GM21447 (cell line): ENCODE measurements at regions not wholly inside any gene's neighbourhood (a gene's known extent, or its start where the extent isn't known, plus 50 kb on each side); places are given as distances from the start of the nearest gene placed in this dataset.
"Not testable (repeated sequence)": the region's sequence is repeated elsewhere in the genome, so short reads cannot be mapped to it uniquely, and the experiment has no call there.

Experiments used
- ATAC-seq: cut with Tn5 transposase; IDR thresholded peaks from one replicate; pipeline ENCODE4 v1.9.1; 2021; ENCODE audit not compliant: unreplicated experiment

- ATAC-seq: no peak
These were observed 395.8 kb downstream of the RAB38 start for GRCh38 chr11:87779276-87780067.

GRCh38 chr11:87778357-87778756 lies 396.9 kb downstream of the RAB38 start:
- no peak for ATAC-seq

DNA sequence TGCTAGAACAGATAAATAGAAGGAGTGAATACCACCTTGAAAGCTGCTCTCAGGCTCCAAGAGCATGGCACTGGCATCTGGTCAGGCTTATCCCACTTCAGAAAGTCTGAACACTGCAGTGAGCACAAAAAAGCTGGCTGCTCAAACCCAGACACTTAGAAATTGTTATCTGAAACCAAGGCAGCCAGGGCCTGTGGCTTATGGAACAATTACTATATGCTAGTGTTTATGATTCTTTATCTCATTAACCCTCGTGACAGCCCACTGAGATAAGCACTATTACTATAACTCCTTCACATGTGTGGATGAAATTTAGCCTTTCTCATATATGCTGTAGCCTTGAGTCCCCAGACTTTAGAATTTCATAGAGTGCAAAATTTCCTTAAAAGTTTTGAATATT lies 400.2 kb downstream of the RAB38 start:
- ATAC-seq: no peak

GRCh38 chr11:87769661-87770060 lies 405.6 kb downstream of the RAB38 start:
- ATAC-seq: no peak

- ATAC-seq: no peak
These were observed 407.6 kb downstream of the RAB38 start for GRCh38 chr11:87767615-87768014.

DNA sequence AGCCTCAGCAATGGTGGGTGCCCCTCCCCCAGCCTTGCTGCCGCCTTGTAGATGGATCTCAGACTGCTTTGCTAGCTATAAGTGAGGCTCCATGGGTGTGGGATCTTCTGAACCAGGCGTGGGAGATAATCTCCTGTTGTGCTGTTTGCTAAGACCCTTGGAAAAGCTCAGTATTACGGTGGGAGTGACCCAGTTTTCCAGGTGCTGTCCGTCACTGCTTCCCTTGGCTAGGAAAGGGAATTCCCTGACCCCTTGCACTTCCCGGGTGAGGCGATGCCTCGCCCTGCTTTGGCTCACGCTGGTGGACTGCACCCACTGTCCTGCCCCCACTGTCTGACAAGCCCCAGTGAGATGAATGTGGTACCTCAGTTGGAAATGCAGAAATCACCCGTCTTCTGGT lies 411.2 kb downstream of the RAB38 start:
- not testable (repeated sequence) for ATAC-seq

DNA sequence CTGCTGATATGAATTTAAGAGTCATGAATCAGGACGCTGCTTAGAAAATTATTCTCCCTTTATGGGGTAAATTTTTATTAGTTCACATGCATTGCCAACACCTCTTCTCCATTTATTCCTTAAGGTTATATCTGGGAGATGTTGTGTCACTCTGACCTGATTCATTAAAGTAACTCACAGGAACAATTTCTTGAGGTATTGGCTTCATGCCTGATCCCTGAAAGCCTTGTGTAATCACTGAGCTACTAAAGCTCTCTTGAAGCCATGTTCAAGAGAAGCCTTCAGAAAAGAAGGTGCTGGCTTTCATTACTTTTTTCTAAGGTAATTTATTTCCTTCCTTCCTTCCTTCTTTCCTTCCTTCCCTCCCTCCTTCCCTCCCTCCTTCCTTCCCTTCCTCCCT lies 420.6 kb downstream of the RAB38 start:
- ATAC-seq: no peak

GRCh38 chr11:87753143-87753542 lies 422.1 kb downstream of the RAB38 start:
- ATAC-seq: no peak

DNA sequence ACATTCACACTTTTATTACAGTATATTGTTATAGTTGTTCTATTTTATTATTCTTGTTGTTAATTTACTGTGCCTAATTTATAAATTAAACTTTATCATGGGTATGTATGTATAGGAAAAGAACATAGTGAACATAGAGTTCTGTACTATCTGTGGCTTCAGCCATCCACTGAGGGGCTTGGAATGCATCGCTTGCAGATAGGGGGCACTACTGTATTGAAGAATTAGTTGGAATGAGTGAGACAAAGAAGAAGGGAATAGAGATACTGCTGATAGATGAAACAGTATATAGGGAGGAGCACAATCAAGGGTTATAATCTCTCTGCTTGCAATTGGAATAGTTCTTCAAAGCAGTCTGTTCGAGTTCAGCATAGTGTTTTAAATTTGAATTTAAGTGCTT lies 432.2 kb downstream of the RAB38 start:
- no peak for ATAC-seq

DNA sequence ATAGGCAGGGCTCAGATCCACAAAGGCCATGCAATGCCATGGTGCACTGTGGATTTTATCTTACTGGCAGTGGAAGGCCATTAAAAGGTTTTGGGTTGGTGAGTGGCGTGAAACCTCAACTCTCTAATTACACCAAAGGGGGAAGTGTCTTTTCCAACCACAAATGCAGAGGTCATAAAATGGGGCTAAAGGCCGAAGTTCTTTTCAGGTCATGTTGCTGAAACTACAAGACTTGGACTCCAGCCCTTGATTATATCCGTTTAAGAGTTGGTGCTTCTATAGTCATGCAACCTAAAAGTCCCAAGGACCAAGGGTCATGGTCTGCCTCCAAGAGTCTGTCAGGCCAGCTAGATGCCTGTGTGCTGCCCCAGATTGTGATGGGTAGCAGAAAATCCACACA lies 434.3 kb downstream of the RAB38 start:
- no peak for ATAC-seq

- ATAC-seq: no peak
These were observed 434.8 kb downstream of the RAB38 start for GRCh38 chr11:87740451-87740850.

DNA sequence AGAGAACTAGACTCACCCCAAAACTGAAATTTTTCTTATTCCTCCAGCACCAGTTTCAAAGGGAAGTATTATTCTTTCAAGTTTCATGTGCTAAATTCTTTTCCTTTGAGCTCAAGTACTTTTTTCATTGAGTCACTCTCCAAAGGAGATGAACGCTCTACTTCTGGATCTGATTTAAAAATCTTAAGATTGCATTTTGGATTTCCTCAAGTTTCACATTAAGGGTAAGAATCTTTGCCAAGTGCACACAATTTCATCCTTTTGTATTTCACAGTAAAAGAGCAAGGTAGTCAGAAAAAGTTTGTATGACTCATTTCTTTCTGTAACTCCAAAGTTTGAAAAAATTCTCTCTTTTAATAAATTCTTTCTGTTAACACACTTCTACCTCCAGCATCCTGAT lies 435.5 kb downstream of the RAB38 start:
- ATAC-seq: no peak

DNA sequence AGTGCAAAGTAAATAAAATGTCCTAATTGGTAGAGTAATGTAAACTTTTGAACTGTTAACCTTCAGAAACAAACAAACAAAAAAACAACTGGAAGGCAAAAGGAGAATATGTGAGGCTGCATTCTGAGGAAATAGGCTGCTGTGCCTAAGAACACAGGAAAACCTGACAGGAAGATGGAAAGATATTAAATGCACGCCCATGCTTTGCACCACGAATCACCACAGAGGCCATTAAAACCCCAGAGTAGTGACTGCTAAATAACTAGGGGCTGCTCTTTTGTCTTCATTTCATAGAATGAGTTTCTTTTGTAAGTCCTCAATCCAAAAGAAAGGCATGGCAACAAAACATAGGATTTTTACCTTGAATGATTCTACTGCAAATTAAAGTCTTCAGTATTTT lies 436.0 kb downstream of the RAB38 start:
- ATAC-seq: no peak

GRCh38 chr11:87736928-87737327 lies 438.3 kb downstream of the RAB38 start:
- ATAC-seq: no peak

- ATAC-seq: no peak
These were observed 448.7 kb downstream of the RAB38 start for GRCh38 chr11:87726506-87726905.

GRCh38 chr11:87724358-87724757 lies 450.9 kb downstream of the RAB38 start:
- ATAC-seq: no peak

- no peak for ATAC-seq
These were observed 452.3 kb downstream of the RAB38 start for GRCh38 chr11:87722756-87723565.

DNA sequence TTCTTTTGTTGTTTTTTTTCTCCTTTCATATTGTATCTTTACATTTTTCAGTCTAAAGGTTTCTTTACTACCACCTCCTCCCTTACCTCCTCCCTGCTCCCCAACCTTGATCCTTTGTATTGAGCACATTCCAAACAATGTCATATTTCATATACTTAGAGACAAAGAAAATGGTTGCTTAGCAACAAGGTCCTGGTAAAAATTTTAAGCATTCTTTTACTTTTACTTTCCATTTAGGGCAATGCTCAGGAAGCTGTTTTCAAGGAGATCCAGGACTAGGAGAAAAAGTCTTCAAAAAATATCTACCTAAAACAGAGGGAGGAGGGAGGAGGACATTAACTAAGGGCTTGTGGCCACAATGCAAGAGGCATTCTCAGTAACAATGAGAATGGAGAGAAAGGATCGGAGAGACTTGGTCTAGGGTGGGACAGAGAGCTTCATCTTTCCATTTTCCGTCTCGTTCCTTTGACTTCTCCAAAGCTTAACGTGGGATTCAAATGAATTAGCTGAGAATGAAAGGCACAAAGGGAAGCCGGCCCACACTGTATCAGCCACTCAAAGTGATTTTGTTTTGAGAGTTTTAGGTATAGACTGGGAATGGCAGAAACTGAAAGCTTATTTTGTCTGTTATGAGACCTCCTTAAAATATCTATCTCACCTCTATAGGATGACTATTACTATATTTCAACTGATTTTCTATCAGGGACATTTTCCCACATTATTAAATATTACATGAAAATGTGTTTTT lies 455.7 kb downstream of the RAB38 start:
- ATAC-seq: no peak

- ATAC-seq: no peak
These were observed 462.4 kb downstream of the RAB38 start for GRCh38 chr11:87712802-87713202.

DNA sequence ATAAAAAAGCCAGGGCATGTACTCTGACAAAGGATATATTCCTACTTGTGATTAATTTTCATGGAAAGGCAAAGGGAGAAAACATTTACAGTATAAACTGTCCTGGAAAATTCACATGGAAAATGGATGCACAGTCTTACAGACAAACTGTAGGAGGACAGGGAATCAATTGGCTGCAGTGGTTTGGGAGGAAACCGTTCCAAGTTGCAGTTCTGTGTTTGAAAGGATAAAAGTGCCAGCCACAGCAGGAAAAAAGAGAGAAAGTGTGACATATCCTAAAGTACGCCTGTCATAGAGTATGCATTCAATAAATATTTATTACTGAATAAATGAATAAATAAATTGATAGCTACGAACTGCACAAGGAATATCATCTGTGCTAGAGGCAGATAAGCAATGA lies 462.9 kb downstream of the RAB38 start:
- no peak for ATAC-seq

GRCh38 chr11:87703589-87703988 lies 471.7 kb downstream of the RAB38 start:
- not testable (repeated sequence) for ATAC-seq

- no peak for ATAC-seq
These were observed 499.2 kb downstream of the RAB38 start for GRCh38 chr11:87675993-87676392.
